ENCODE measurements at regions not wholly inside any gene's neighbourhood (a gene's known extent, or its start where the extent isn't known, plus 50 kb on each side); places are given as distances from the start of the nearest gene placed in this dataset.
A peak's percentile ranks its signal among the peaks of the same experiment; 100 is the strongest.

DNA sequence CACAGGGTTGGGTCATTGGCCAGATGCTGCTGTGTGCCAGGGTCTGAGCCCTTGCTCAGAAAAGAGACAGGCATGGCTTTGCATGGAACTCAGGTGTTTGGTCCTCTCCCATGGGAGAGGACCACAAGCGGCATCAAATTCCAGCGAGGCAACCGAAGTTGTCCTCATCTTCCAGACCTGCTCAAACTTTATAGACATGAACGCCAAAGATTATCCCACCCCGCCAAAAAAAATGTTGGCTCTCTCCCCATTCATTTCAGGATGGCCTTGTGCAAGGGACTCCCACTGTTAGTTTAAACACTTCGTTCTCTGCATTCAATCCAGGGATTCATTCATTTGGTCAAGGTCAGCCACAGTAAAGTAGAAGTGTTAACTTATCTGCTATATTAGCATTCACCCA lies 360.8 kb upstream of the ZFHX3 start:
- no peaks in the 10 kb centered on the region for H3K9me3 ChIP-seq (ENCODE audit: low read depth)
- no peak overlapping the region for H3K4me2 ChIP-seq
- H3K36me3 ChIP-seq (replicated peaks; ENCODE audit: insufficient read depth, low read depth): no peaks in the 10 kb centered on the region
- 89% methylated on average over 6 of the region's 6 CpGs for WGBS (ENCODE audit: low lambda C conversion rate, missing lambda C conversion rate)
- H3K4me3 ChIP-seq: no peak overlapping the region
- no peaks in the 10 kb centered on the region for H4K20me1 ChIP-seq (ENCODE audit: insufficient read depth, poor library complexity, severe bottlenecking)
- H3K9me2 ChIP-seq (replicated peaks; ENCODE audit: insufficient read depth): no peaks in the 10 kb centered on the region
- H3K27ac ChIP-seq: no peak overlapping the region
- H3K4me1 ChIP-seq (ENCODE audit: insufficient read depth): peaks cover 19% of the 10 kb centered on the region
- TF ChIP-seq EZH2 (IDR thresholded peaks at IDR 0.05; ENCODE audit: borderline replicate concordance) (no peak), EZH2phosphoT487 (IDR thresholded peaks at IDR 0.05; ENCODE audit: low read depth, severe bottlenecking, unreplicated experiment) (no peak)
- TF ChIP-seq, protein P1, sequence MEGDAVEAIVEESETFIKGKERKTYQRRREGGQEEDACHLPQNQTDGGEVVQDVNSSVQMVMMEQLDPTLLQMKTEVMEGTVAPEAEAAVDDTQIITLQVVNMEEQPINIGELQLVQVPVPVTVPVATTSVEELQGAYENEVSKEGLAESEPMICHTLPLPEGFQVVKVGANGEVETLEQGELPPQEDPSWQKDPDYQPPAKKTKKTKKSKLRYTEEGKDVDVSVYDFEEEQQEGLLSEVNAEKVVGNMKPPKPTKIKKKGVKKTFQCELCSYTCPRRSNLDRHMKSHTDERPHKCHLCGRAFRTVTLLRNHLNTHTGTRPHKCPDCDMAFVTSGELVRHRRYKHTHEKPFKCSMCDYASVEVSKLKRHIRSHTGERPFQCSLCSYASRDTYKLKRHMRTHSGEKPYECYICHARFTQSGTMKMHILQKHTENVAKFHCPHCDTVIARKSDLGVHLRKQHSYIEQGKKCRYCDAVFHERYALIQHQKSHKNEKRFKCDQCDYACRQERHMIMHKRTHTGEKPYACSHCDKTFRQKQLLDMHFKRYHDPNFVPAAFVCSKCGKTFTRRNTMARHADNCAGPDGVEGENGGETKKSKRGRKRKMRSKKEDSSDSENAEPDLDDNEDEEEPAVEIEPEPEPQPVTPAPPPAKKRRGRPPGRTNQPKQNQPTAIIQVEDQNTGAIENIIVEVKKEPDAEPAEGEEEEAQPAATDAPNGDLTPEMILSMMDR (IDR thresholded peaks at IDR 0.05; ENCODE audit: poor library complexity): no peak
- H3K79me2 ChIP-seq: no peaks in the 10 kb centered on the region
- H3K27me3 ChIP-seq: no peaks in the 10 kb centered on the region
- H2AFZ ChIP-seq: no peak overlapping the region
- no peak for DNase-seq (ENCODE audit: low spot score)

DNA sequence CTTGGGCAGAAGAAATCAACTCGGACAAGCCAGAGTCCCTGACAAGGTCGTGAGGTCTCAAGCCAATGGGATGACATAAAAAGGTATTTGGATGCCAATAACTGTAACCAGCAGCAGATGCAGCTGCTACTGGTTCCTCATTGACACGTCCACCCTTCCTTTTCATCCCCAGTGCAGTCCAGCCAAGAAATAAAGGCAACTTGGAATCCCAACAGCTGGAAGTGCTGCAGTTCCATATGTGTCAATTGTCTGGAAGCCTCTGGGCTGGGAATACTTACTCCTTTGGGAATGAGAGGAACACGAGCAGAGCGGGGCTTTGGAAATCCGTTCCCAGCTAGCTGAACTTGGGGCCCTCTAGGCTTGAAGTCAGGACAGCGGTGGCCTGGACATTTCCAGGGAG lies 360.4 kb upstream of the ZFHX3 start:
- no peak for DNase-seq (ENCODE audit: low spot score)
- no peak overlapping the region for H2AFZ ChIP-seq
- no peak for TF ChIP-seq EZH2 (IDR thresholded peaks at IDR 0.05; ENCODE audit: borderline replicate concordance)
- TF ChIP-seq EZH2phosphoT487 (IDR thresholded peaks at IDR 0.05; ENCODE audit: low read depth, severe bottlenecking, unreplicated experiment): no peak
- TF ChIP-seq, protein P1 (IDR thresholded peaks at IDR 0.05; ENCODE audit: poor library complexity): no peak
- H3K9me2 ChIP-seq (replicated peaks; ENCODE audit: insufficient read depth): no peaks in the 10 kb centered on the region
- H3K4me2 ChIP-seq: no peak overlapping the region
- 88% methylated on average over 7 of the region's 7 CpGs for WGBS (ENCODE audit: low lambda C conversion rate, missing lambda C conversion rate)
- peaks cover 19% of the 10 kb centered on the region for H3K4me1 ChIP-seq (ENCODE audit: insufficient read depth)
- H3K27me3 ChIP-seq: no peaks in the 10 kb centered on the region
- no peaks in the 10 kb centered on the region for H3K9me3 ChIP-seq (ENCODE audit: low read depth)
- H3K79me2 ChIP-seq: no peaks in the 10 kb centered on the region
- H3K4me3 ChIP-seq: no peak overlapping the region
- H3K27ac ChIP-seq: no peak overlapping the region
- no peaks in the 10 kb centered on the region for H4K20me1 ChIP-seq (ENCODE audit: insufficient read depth, poor library complexity, severe bottlenecking)
- H3K36me3 ChIP-seq (replicated peaks; ENCODE audit: insufficient read depth, low read depth): no peaks in the 10 kb centered on the region

DNA sequence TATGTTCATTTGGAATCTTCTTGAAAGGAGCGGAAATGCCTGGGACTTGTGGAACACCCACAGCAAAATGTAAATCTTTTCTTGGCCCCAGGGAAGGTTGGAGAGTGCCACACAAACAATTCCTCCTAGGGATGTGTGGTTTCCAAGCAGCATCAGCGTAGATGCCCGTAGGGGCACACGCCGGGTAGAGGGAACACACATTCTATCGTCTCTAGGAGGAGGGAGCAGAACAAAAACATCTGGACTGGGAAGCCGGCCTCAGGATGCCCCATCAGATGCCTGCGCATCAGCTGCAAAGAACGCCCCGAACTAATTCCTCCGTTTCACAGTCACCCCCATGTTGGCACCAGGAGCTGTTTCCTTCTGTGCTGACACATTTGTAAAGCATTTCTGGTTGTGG lies 357.9 kb upstream of the ZFHX3 start:
- H3K9me3 ChIP-seq (ENCODE audit: low read depth): no peaks in the 10 kb centered on the region
- H3K9me2 ChIP-seq (replicated peaks; ENCODE audit: insufficient read depth): no peaks in the 10 kb centered on the region
- 55% methylated on average over 11 of the region's 11 CpGs for WGBS (ENCODE audit: low lambda C conversion rate, missing lambda C conversion rate)
- H3K36me3 ChIP-seq (replicated peaks; ENCODE audit: insufficient read depth, low read depth): no peaks in the 10 kb centered on the region
- no peak overlapping the region for H2AFZ ChIP-seq
- H3K4me1 ChIP-seq (ENCODE audit: insufficient read depth): peaks cover 19% of the 10 kb centered on the region
- H4K20me1 ChIP-seq (ENCODE audit: insufficient read depth, poor library complexity, severe bottlenecking): no peaks in the 10 kb centered on the region
- H3K27ac ChIP-seq: peak overlapping the region; percentile 80
- no peaks in the 10 kb centered on the region for H3K27me3 ChIP-seq
- H3K4me2 ChIP-seq: peak overlapping the region; percentile 54
- H3K4me3 ChIP-seq: no peak overlapping the region
- TF ChIP-seq EZH2 (IDR thresholded peaks at IDR 0.05; ENCODE audit: borderline replicate concordance): no peak
- TF ChIP-seq, protein P1 (IDR thresholded peaks at IDR 0.05; ENCODE audit: poor library complexity): no peak
- H3K79me2 ChIP-seq: no peaks in the 10 kb centered on the region
- peak; percentile 30 for DNase-seq (ENCODE audit: low spot score)

DNA sequence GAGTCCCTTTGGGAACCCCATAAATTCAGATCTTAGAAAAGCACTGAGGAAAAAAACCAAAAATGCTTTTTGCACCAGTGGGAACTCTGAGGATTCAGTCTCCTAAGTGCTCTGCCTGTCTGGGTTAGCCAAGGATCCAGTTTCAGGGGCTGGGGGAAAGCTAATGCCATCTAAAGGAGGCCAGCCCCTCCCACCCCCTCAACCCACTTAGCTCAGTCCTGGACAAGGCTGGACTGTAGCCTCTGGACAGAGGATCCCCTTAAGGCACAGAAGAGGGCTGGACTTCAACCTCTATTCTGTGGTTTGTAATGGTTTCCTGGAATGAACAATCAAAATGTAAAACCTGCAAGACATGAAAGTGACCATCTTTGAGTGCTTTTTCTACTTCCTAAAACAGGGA lies 356.1 kb upstream of the ZFHX3 start:
- Histone ChIP-seq H3K9me2 (replicated peaks; ENCODE audit: insufficient read depth) (no peaks in the 10 kb centered on the region), H3K36me3 (replicated peaks; ENCODE audit: insufficient read depth, low read depth) (no peaks in the 10 kb centered on the region)
- no peak for DNase-seq (ENCODE audit: low spot score)

More for the DNA sequence above, 356.1 kb upstream of the ZFHX3 start:
- H3K4me1 ChIP-seq (ENCODE audit: insufficient read depth): peaks cover 19% of the 10 kb centered on the region
- no peaks in the 10 kb centered on the region for H3K27me3 ChIP-seq
- H4K20me1 ChIP-seq (ENCODE audit: insufficient read depth, poor library complexity, severe bottlenecking): no peaks in the 10 kb centered on the region
- no peak overlapping the region for H3K4me3 ChIP-seq
- H3K27ac ChIP-seq: no peak overlapping the region
- no peaks in the 10 kb centered on the region for H3K79me2 ChIP-seq
- no peaks in the 10 kb centered on the region for H3K9me3 ChIP-seq (ENCODE audit: low read depth)
- no peak overlapping the region for H3K4me2 ChIP-seq
- TF ChIP-seq, protein P1 (IDR thresholded peaks at IDR 0.05; ENCODE audit: poor library complexity): no peak
- TF ChIP-seq EZH2 (IDR thresholded peaks at IDR 0.05; ENCODE audit: borderline replicate concordance) (no peak), EZH2phosphoT487 (IDR thresholded peaks at IDR 0.05; ENCODE audit: low read depth, severe bottlenecking, unreplicated experiment) (no peak)
- no peak overlapping the region for H2AFZ ChIP-seq
